Thymus (tissue), 11 donors: ENCODE measurements at regions not wholly inside any gene's neighbourhood (a gene's known extent, or its start where the extent isn't known, plus 50 kb on each side); places are given as distances from the start of the nearest gene placed in this dataset.

ENCODE experiments used
- DNase-seq, 9 donors: peaks; one replicate each; pipeline ENCODE4 v3.0.0-alpha.2; 2013; ENCODE audit warnings: low spot score in 9 of 9, low read depth in 6 of 9, missing footprints in 1 of 9
- H3K27ac ChIP-seq, 2 donors: one replicate each; pipeline ENCODE4 v1.5.1; 2013; ENCODE audit warnings: control low read depth in 1 of 2, low read depth in 1 of 2, low read length in 1 of 2, mild to moderate bottlenecking in 1 of 2, moderate library complexity in 1 of 2
- H3K27me3 ChIP-seq, 2 donors: one replicate each; pipeline ENCODE4 v1.5.1; 2013; ENCODE audit warnings: low read length in 1 of 2; ENCODE audit not compliant: control insufficient read depth in 2 of 2, insufficient read depth in 1 of 2
- H3K36me3 ChIP-seq, 2 donors: one replicate each; pipeline ENCODE4 v1.5.1; 2013; ENCODE audit warnings: low read length in 1 of 2, mild to moderate bottlenecking in 1 of 2, moderate library complexity in 1 of 2; ENCODE audit not compliant: control insufficient read depth in 2 of 2, insufficient read depth in 2 of 2
- H3K4me1 ChIP-seq, 2 donors: one replicate each; pipeline ENCODE4 v1.5.1; 2013; ENCODE audit warnings: low read length in 2 of 2; ENCODE audit not compliant: control insufficient read depth in 2 of 2, insufficient read depth in 2 of 2
- H3K4me3 ChIP-seq, 2 donors: one replicate each; pipeline ENCODE4 v1.5.1; 2013; ENCODE audit warnings: low read length in 2 of 2, control low read depth in 1 of 2, mild to moderate bottlenecking in 1 of 2
- H3K9me3 ChIP-seq, 2 donors: one replicate each; pipeline ENCODE4 v1.5.1; 2013; ENCODE audit warnings: low read length in 1 of 2, mild to moderate bottlenecking in 1 of 2; ENCODE audit not compliant: control insufficient read depth in 2 of 2, insufficient read depth in 1 of 2
- WGBS: extraction: QIAGEN DNeasy Blood & Tissue Kit; methylation state at CpG from one replicate; pipeline ENCODE4 v1.1.7; 2013; 5-methylcytosine and 5-hydroxymethylcytosine counted together
- donor health status: healthy.

DNA sequence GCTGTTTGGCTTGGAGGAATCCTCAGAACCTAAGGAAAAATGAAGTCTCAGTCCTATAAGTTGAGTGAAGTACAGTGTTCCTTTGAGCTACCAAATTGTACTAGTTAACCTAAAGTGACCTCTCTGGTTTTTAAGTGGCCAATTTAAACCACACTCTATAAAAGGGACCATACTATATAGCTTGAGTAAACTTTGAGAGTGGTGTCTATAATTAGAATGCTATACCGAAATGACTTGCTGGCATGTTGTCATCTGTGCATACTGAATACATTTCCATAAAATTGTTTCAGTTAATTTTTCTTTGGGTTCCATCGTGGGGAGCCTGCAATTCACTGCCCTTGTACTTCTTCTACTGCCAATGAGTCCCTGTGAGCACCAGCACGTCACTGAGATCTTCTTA is 151.1 kb downstream of the DKK1 start:
- H3K4me1 ChIP-seq = no peaks in the 10 kb centered on the region
- no peak overlapping the region for H3K4me3 ChIP-seq
- no peaks in the 10 kb centered on the region for H3K9me3 ChIP-seq
- H3K36me3 ChIP-seq = no peaks in the 10 kb centered on the region
- H3K27me3 ChIP-seq = no peaks in the 10 kb centered on the region
- no peak overlapping the region for H3K27ac ChIP-seq
- DNase-seq = no peak
- 90% methylated on average over 3 of the region's 3 CpGs for WGBS

DNA sequence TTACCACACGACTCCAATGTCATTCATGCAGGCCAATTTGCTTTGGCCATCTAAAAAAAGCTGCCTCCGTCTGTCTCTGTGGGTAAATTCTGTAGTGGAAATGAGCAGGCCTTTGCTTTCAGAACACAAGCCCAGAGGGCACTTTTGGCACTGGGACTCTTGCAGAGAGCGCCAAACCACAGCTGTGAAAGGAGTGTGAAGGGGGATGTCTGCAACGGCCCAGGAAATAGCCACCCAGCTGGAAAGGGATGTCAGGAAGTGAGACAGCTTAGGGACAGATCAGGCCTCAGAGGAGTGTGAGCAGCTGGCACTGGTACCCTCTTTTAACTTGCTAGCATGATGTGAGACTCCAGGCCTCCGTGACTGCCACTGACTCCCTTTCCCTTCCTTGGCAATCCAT is 152.4 kb downstream of the DKK1 start:
- 41% methylated on average over 5 of the region's 5 CpGs for WGBS
- Histone ChIP-seq H3K27ac (no peak overlapping the region), H3K27me3 (no peaks in the 10 kb centered on the region), H3K9me3 (no peaks in the 10 kb centered on the region), H3K4me1 (no peaks in the 10 kb centered on the region), H3K4me3 (no peak overlapping the region), H3K36me3 (no peaks in the 10 kb centered on the region)
- DNase-seq = no peak

DNA sequence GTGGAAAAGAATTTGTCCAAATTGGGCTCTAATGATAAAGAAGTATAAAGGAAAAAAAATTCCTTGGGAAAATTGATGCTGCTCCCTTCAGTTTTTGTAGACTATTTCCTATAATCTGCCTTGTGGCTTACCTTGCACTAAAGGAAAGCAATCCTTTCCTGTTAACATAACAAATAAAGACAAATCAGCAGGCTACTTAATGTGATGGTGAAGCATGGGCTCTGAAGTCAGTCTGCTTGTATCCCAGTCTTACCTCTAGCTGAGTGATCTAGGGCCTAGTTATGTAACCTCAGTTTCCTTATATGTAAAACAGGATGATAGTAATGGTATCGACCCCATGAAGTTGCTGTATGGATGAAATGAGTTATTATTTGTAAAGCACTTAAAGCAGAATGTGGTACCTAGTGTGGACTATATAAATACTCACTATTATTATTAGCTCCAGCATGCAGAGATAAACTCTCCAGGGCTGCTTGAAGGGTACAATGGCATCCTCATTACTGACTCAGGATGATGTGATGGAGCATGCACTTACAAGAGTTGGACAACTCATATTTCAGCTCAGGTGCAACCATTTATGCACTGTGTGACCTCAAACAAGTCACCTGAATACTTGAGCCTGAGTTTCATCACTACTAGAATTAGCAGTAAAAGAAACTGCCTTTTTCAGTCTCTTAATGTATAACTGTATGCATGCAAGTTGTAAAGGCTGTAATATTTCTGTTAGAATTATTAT is 156.1 kb downstream of the DKK1 start:
- Histone ChIP-seq H3K27ac (no peak overlapping the region), H3K9me3 (no peaks in the 10 kb centered on the region), H3K4me1 (no peaks in the 10 kb centered on the region), H3K4me3 (no peak overlapping the region), H3K27me3 (no peaks in the 10 kb centered on the region), H3K36me3 (no peaks in the 10 kb centered on the region)
- WGBS = 98% methylated on average over 1 of the region's 1 CpG
- no peak for DNase-seq

DNA sequence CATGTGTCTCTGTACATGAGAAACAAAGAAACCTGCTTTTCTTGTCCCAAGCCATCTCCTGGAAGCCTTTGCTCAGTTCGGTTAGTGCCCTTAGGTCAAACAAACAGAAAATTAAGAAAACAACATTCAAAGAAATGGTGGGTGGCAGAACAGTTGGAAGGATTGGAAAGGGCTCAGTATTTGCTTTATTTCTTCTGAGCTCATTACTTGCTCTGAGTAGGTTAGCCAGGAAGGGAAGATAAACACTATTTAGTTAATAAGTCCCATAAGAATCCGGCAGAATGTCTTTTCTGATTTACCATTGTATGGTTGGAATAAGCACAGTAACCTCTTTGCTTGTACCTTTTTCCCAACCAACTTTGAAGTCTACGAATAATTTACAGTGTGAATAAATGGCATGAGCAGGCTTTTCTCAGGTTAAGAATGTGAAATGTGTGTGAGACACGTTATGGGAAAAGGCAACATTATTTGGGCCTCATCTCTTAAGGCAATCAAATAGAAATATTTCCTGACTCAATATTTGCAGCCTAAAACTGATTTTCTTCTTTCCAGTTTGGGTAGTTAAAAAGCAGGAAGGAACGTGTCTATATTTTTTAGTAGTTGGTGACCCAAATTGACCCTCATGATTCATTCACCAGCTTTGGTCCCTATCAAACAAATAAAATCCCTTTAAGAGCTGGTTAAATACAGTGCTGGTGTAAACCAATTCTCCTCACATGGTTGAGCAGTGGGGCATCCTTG is 158.5 kb downstream of the DKK1 start:
- Histone ChIP-seq H3K27me3 (no peaks in the 10 kb centered on the region), H3K9me3 (no peaks in the 10 kb centered on the region), H3K4me1 (no peaks in the 10 kb centered on the region), H3K36me3 (no peaks in the 10 kb centered on the region), H3K4me3 (no peak overlapping the region), H3K27ac (no peak overlapping the region)
- WGBS = 95% methylated on average over 5 of the region's 5 CpGs
- no peak for DNase-seq

DNA sequence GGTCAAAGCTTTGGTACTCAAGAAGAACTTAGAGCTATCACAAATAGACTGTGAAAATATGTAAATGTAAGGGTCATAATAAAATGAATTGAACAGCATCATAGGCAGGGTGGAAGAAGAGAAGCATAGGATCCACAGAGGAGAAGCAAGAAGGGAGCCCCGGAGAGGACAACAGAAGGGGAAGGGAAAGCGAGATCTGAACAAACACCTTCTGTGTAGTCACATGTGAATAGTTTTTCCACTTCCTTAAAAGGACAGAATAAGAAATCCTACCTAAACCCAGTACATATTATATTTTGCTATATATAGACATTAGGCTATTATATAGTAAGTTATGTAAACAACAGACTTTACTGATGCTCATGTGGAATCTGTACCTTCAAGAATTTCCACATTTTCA is 160.2 kb downstream of the DKK1 start:
- Histone ChIP-seq H3K9me3 (no peaks in the 10 kb centered on the region), H3K27ac (no peak overlapping the region), H3K36me3 (no peaks in the 10 kb centered on the region), H3K4me1 (no peaks in the 10 kb centered on the region), H3K27me3 (no peaks in the 10 kb centered on the region), H3K4me3 (no peak overlapping the region)
- DNase-seq = no peak
- WGBS = 90% methylated on average over 2 of the region's 2 CpGs

DNA sequence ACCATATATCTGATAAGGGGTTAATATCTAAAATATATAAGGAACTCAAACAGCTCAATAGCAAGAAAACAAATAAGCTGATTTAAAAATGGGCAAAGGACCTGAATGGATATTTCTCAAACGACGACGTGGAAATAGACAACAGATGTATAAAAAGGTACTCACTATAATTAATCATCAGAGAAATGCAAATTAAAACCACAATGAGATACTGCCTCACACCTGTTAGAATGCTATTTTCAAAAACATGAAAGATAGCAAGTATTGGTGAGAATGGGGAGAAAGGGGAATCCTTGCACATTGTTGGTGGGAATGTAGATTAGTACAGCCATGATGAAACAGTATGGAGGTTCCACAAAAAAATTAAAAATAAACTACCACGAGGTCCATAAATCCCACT is 163.2 kb downstream of the DKK1 start:
- 91% methylated on average over 4 of the region's 4 CpGs for WGBS
- Histone ChIP-seq H3K27ac (no peak overlapping the region), H3K27me3 (no peaks in the 10 kb centered on the region), H3K4me1 (no peaks in the 10 kb centered on the region), H3K9me3 (no peaks in the 10 kb centered on the region), H3K4me3 (no peak overlapping the region), H3K36me3 (no peaks in the 10 kb centered on the region)
- DNase-seq = no peak

DNA sequence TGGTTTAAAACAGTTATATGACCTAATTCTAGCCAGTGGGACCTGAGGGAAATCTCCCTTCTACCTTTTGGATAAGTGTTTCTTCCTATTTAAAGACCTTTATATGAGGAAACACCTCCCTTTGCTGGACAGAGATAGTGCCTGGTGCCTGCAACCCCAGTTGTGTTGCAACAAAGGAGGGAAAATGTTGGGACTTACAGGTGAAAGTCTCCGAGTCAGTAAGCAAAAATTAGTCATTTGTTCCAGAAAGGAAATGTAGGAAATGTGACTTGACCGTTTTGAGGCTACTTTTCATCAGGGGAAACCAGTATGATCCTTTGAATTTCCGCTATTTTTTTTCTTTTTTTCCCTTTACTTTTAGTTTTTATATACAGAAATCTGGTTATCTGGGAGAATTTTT is 165.5 kb downstream of the DKK1 start:
- H3K4me3 ChIP-seq = no peak overlapping the region
- DNase-seq = no peak

DNA sequence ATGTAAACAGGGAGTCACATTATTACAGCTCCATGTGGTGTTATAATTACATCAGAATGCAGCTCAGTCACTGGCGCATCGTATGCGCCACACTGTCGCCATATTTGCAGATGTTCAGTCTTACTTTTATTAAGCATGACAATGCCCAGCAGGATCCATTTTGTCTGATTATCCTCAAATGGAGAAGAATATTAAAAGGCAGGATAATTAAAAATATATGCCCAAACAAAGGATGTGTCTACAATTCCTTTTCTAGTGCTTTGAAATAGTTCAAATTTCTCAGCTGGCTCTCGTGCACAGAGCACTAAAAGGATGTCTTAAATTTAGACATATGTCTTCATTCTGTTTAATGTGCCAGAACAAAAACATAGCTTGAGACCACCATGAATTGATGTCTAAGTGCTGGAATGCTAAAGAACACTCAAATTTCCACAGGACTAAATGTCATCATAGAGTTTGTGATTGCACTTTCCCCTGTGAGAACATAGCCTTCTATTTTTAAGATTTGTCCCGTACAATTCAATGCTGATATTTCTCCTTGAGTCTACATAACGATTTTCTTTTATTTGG is 168.0 kb downstream of the DKK1 start:
- 96% methylated on average over 7 of the region's 7 CpGs for WGBS
- Histone ChIP-seq H3K36me3 (no peaks in the 10 kb centered on the region), H3K4me1 (no peaks in the 10 kb centered on the region), H3K27me3 (no peaks in the 10 kb centered on the region), H3K4me3 (no peak overlapping the region), H3K27ac (no peak overlapping the region), H3K9me3 (no peaks in the 10 kb centered on the region)
- DNase-seq = no peak

More for the DNA sequence above, 165.5 kb downstream of the DKK1 start:
- no peaks in the 10 kb centered on the region for H3K36me3 ChIP-seq
- no peak overlapping the region for H3K27ac ChIP-seq
- WGBS = 86% methylated on average over 3 of the region's 3 CpGs
- no peaks in the 10 kb centered on the region for H3K9me3 ChIP-seq
- no peaks in the 10 kb centered on the region for H3K4me1 ChIP-seq
- H3K27me3 ChIP-seq = no peaks in the 10 kb centered on the region

DNA sequence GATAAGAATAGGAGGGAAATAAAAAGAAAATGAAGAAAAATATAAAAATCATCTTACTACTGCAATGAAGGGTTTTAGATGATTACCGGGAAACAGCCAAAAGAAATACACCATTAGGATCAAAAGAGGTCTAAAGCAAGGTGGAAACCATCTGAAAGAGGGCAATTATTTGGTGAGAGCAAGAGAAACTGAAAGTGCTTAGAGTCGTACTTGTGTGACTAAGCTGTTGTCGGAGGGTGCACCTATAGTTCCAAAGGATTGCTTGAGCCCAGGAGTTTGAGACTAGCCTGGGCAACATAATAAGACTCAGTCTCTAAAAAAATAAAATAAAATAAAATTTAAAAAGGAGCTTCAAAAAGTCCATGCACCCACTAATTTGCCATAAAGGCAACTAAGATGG is 169.5 kb downstream of the DKK1 start:
- H3K27me3 ChIP-seq = no peaks in the 10 kb centered on the region
- no peaks in the 10 kb centered on the region for H3K4me1 ChIP-seq
- no peak overlapping the region for H3K27ac ChIP-seq
- DNase-seq = no peak
- no peaks in the 10 kb centered on the region for H3K9me3 ChIP-seq
- no peaks in the 10 kb centered on the region for H3K36me3 ChIP-seq
- WGBS = 91% methylated on average over 3 of the region's 3 CpGs
- H3K4me3 ChIP-seq = no peak overlapping the region
